Ishikawa (cell line): ENCODE measurements at regions not wholly inside any gene's neighbourhood (a gene's known extent, or its start where the extent isn't known, plus 50 kb on each side); places are given as distances from the start of the nearest gene placed in this dataset.

ENCODE experiments used
- CEBPB ChIP-seq: IDR thresholded peaks from 2 replicates; pipeline ENCODE4 v1.6.1; 2012
- EGR1 ChIP-seq: IDR thresholded peaks from 2 replicates; pipeline ENCODE4 v1.6.1; 2012
- FOXM1 ChIP-seq: IDR thresholded peaks from 2 replicates; pipeline ENCODE4 v1.6.1; 2012; ENCODE audit warnings: low read depth, borderline replicate concordance
- MAX ChIP-seq: IDR thresholded peaks from 2 replicates; pipeline ENCODE4 v1.6.1; 2012
- NFIC ChIP-seq: IDR thresholded peaks from 2 replicates; pipeline ENCODE4 v1.6.1; 2012
- RAD21 ChIP-seq: IDR thresholded peaks from 2 replicates; pipeline ENCODE4 v1.6.1; 2012; ENCODE audit warnings: low read depth
- REST ChIP-seq: IDR thresholded peaks from 2 replicates; pipeline ENCODE4 v1.6.1; 2012; ENCODE audit warnings: low read depth, mild to moderate bottlenecking
- TAF1 ChIP-seq: IDR thresholded peaks from 2 replicates; pipeline ENCODE4 v1.6.1; 2012; ENCODE audit warnings: low read depth, mild to moderate bottlenecking
- TCF12 ChIP-seq: IDR thresholded peaks from 2 replicates; pipeline ENCODE4 v1.6.1; 2012; ENCODE audit warnings: low read depth
- TEAD4 ChIP-seq: IDR thresholded peaks from 2 replicates; pipeline ENCODE4 v1.6.1; 2012
- YY1 ChIP-seq: IDR thresholded peaks from 2 replicates; pipeline ENCODE4 v1.6.1; 2012; ENCODE audit warnings: low read depth
- ZBTB7A ChIP-seq: IDR thresholded peaks from 2 replicates; pipeline ENCODE4 v1.6.1; 2012; ENCODE audit warnings: low read depth
- TF ChIP-seq, protein P1 (sequence below): IDR thresholded peaks from 2 replicates; pipeline ENCODE4 v1.6.1; 2012

GRCh38 chr20:40578961-40579360 is 110.1 kb downstream of the MAFB start:
- TF ChIP-seq ZBTB7A (no peak), TCF12 (no peak), RAD21 (no peak), TAF1 (no peak), MAX (no peak), FOXM1 (no peak), REST (no peak), NFIC (no peak), TEAD4 (no peak), YY1 (no peak), EGR1 (no peak), CEBPB (no peak)
- TF ChIP-seq, protein P1, sequence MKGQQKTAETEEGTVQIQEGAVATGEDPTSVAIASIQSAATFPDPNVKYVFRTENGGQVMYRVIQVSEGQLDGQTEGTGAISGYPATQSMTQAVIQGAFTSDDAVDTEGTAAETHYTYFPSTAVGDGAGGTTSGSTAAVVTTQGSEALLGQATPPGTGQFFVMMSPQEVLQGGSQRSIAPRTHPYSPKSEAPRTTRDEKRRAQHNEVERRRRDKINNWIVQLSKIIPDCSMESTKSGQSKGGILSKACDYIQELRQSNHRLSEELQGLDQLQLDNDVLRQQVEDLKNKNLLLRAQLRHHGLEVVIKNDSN, result no peak
